ENCODE measurements at regions not wholly inside any gene's neighbourhood (a gene's known extent, or its start where the extent isn't known, plus 50 kb on each side); places are given as distances from the start of the nearest gene placed in this dataset.

DNA sequence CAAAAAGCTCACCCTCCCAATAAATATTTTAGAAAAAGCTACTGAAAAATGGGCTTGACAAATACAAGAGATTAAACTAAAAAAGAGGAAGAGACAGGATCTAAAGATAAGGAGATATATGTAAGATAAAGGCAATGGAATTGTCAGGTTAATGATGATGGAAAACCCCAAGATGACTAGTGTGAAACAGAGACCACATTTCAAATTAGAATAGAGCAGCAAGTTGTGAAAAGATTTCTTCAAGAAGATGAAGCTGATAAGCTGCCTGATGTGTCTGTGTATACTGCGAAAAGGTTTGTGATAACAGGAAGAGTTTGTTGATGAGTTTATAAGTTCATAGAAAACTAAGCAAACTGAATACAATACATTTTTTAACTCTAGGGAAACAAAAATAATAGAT is 840.1 kb upstream of the SLITRK5 start:
- TF ChIP-seq, protein P1, sequence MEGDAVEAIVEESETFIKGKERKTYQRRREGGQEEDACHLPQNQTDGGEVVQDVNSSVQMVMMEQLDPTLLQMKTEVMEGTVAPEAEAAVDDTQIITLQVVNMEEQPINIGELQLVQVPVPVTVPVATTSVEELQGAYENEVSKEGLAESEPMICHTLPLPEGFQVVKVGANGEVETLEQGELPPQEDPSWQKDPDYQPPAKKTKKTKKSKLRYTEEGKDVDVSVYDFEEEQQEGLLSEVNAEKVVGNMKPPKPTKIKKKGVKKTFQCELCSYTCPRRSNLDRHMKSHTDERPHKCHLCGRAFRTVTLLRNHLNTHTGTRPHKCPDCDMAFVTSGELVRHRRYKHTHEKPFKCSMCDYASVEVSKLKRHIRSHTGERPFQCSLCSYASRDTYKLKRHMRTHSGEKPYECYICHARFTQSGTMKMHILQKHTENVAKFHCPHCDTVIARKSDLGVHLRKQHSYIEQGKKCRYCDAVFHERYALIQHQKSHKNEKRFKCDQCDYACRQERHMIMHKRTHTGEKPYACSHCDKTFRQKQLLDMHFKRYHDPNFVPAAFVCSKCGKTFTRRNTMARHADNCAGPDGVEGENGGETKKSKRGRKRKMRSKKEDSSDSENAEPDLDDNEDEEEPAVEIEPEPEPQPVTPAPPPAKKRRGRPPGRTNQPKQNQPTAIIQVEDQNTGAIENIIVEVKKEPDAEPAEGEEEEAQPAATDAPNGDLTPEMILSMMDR (IDR thresholded peaks at IDR 0.05; ENCODE audit: poor library complexity), result no peak
- no peak for TF ChIP-seq EZH2 (IDR thresholded peaks at IDR 0.05; ENCODE audit: borderline replicate concordance)
- TF ChIP-seq EZH2phosphoT487 (IDR thresholded peaks at IDR 0.05; ENCODE audit: low read depth, severe bottlenecking, unreplicated experiment), result no peak

All from hepatocyte (in vitro differentiated cells).